Activated CD8-positive, alpha-beta memory T cell treated with anti-CD3 and anti-CD28 coated beads, Interleukin-2, amount 10 ng/mL, durations not matched to agents 7 days and 5 days (primary cell): ENCODE measurements at regions not wholly inside any gene's neighbourhood (a gene's known extent, or its start where the extent isn't known, plus 50 kb on each side); places are given as distances from the start of the nearest gene placed in this dataset.
"Not testable (repeated sequence)": the region's sequence is repeated elsewhere in the genome, so short reads cannot be mapped to it uniquely, and the experiment has no call there.

Experiments
- ATAC-seq: fragments of 150-1000 bp; cut with Tn5 transposase; one replicate; pipeline ENCODE4 v1.10.0; 2021; ENCODE audit warnings: moderate library complexity
- CTCF ChIA-PET: fragments of 350-600 bp; sonication (Branson Sonifier 250); formaldehyde crosslinking; loops from one replicate; lab custom pipeline; 2021; ENCODE audit warnings: antibody characterized with exemption; lab: Charles Lee
- DNase-seq: peaks from one replicate; pipeline ENCODE4 v3.0.0-alpha.2; 2020
- H3K27ac Mint-ChIP-seq: one replicate; pipeline ENCODE4 v1.8.0; 2021; ENCODE audit warnings: mild to moderate bottlenecking, mixed read lengths
- H3K27me3 Mint-ChIP-seq: one replicate; pipeline ENCODE4 v1.8.0; 2021; ENCODE audit warnings: mixed read lengths
- H3K36me3 Mint-ChIP-seq: one replicate; pipeline ENCODE4 v1.8.0; 2021; ENCODE audit warnings: mild to moderate bottlenecking, mixed read lengths
- H3K4me1 Mint-ChIP-seq: one replicate; pipeline ENCODE4 v1.8.0; 2021; ENCODE audit warnings: mixed read lengths
- H3K4me3 Mint-ChIP-seq: one replicate; pipeline ENCODE4 v1.8.0; 2021; ENCODE audit warnings: mild to moderate bottlenecking, moderate library complexity, mixed read lengths
- H3K9me3 Mint-ChIP-seq: one replicate; pipeline ENCODE4 v1.8.0; 2022; ENCODE audit warnings: low read depth, mixed read lengths

DNA sequence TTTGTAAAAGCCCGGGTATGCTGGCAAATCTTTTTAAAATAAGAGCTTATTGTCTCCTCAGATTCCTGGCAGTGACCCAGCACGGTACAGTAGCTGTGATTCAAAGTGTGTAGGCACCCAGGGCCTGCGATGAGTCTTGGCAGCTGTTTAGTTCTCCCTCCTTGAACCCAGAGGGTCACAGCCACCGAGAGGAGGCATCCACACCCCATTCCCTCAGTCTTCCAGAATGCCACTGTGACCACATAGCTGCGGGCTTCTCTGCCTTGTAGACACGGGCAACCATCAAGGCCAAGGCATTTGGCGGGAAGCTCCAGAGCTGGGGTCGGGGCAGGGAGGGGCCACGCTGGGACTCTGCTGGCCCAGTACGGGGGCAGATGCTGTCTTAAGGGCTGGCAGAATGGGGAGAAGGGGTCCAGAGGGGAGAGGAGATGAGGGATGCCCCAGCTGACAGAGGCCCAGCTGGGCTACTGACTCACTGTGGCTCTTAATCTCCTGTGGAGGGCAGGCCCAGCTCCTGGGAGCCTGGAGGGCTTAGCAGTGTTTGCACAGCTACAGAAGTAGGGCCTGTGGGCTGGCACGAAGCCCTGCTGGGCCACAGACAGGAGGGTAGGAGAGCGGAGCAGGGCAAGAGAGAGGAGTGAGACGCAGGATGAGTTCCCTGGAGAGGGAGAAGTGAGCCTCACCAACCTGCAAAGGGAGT, 68.8 kb upstream of the DLG1 start:
- no peak overlapping the region for H3K4me3 Mint-ChIP-seq
- ATAC-seq (no peak), DNase-seq (no peak)
- CTCF ChIA-PET = interaction anchor here (1.1 kb wide), 1 partner anchor 9 kb away, joined by 4 read pairs; no protein-coding TSS in a partner anchor
- H3K36me3 Mint-ChIP-seq = no peaks in the 10 kb centered on the region
- H3K9me3 Mint-ChIP-seq = no peaks in the 10 kb centered on the region
- no peaks in the 10 kb centered on the region for H3K4me1 Mint-ChIP-seq
- peaks cover 34% of the 10 kb centered on the region for H3K27me3 Mint-ChIP-seq
- H3K27ac Mint-ChIP-seq = no peak overlapping the region

- no peaks in the 10 kb centered on the region for H3K4me1 Mint-ChIP-seq
- H3K27me3 Mint-ChIP-seq = peaks cover 26% of the 10 kb centered on the region
- H3K27ac Mint-ChIP-seq = no peak overlapping the region
- no peak overlapping the region for H3K4me3 Mint-ChIP-seq
- no peaks in the 10 kb centered on the region for H3K9me3 Mint-ChIP-seq
- DNase-seq (no peak), ATAC-seq (no peak)
- no peaks in the 10 kb centered on the region for H3K36me3 Mint-ChIP-seq
- CTCF ChIA-PET = interaction anchor here (1.1 kb wide), 1 partner anchor 9 kb away, joined by 4 read pairs; no protein-coding TSS in a partner anchor
These were observed 68.1 kb upstream of the DLG1 start for GRCh38 chr3:197366301-197367044.

DNA sequence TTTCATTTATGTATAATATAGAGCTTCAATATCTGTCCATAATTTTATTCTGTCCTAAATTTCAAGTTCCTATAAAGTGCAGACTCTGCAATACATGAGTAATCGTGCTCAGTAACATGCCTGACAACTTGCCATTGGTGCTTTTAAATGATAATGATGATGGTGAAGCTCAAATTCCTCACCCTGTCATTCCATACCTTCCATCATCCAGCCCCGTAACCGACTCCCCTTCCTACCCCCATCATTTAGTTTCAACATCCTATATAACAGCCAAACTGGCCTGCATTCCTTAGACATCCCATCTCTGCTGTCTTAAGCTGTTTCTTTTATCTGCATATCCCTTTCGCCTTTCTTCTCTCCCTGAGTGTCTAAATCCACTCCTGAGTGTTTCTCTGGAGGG, 67.2 kb upstream of the DLG1 start:
- Mint-ChIP-seq H3K27me3 (peaks cover 28% of the 10 kb centered on the region), H3K4me1 (no peaks in the 10 kb centered on the region), H3K9me3 (peaks cover 5% of the 10 kb centered on the region)

DNA sequence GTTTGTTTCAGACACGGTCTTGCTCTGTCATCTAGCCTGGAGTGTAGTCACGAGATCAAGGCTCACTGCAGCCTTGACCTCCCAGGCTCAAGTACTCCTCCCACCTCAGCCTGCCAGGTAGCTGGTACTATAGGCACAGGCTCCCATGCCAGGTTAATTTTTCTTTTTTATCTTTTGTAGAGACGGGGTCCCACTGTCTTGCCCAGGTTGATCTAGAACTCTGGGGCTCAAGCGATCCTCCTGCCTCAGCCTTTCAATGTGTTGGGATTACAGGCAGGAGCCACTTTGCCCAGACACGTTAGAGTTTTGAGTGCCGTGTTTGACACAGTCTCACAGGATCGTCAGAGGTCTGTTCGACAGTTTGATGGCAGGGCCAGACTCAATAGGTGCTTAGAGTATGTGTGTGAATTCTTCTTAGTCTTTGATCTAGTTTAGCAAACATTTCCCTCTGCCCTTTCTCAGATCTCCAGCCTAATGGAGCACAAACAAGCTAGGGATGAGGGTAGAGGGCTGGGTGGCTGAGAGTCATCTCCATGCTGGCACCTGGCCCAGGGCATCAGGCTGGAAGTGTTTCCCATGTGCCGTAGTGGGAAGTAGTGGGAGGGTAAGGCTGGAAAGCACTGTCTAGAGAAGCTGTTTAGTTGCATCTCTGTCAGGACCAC, 66.1 kb upstream of the DLG1 start:
- DNase-seq (no peak), ATAC-seq (no peak)
- H3K4me1 Mint-ChIP-seq = no peaks in the 10 kb centered on the region
- CTCF ChIA-PET = interaction anchor here (1.0 kb wide), 1 partner anchor 108 kb away, joined by 3 read pairs; no protein-coding TSS in a partner anchor
- H3K36me3 Mint-ChIP-seq = peaks cover 5% of the 10 kb centered on the region
- H3K4me3 Mint-ChIP-seq = no peak overlapping the region
- no peak overlapping the region for H3K27ac Mint-ChIP-seq
- H3K27me3 Mint-ChIP-seq = peaks cover 28% of the 10 kb centered on the region
- H3K9me3 Mint-ChIP-seq = peaks cover 8% of the 10 kb centered on the region

More for the DNA sequence above, 67.2 kb upstream of the DLG1 start:
- Mint-ChIP-seq H3K4me3 (no peak overlapping the region), H3K27ac (no peak overlapping the region), H3K36me3 (peaks cover 2% of the 10 kb centered on the region)
- no peak for ATAC-seq
- no peak for DNase-seq
- CTCF ChIA-PET = interaction anchor here (1.0 kb wide), 1 partner anchor 109 kb away, joined by 3 read pairs; no protein-coding TSS in a partner anchor

- Mint-ChIP-seq H3K4me3 (no peak overlapping the region), H3K9me3 (peaks cover 11% of the 10 kb centered on the region), H3K27me3 (peaks cover 28% of the 10 kb centered on the region), H3K4me1 (no peaks in the 10 kb centered on the region), H3K27ac (no peak overlapping the region), H3K36me3 (peaks cover 6% of the 10 kb centered on the region)
- DNase-seq = no peak
- no peak for ATAC-seq
- CTCF ChIA-PET = no interaction called here
These were observed 65.4 kb upstream of the DLG1 start for GRCh38 chr3:197363553-197364409.

GRCh38 chr3:197362081-197362480, 63.7 kb upstream of the DLG1 start:
- Mint-ChIP-seq H3K9me3 (peaks cover 11% of the 10 kb centered on the region), H3K4me1 (no peaks in the 10 kb centered on the region), H3K27me3 (peaks cover 22% of the 10 kb centered on the region), H3K4me3 (no peak overlapping the region), H3K27ac (no peak overlapping the region), H3K36me3 (peaks cover 6% of the 10 kb centered on the region)
- ATAC-seq (no peak), DNase-seq (no peak)
- CTCF ChIA-PET = no interaction called here

GRCh38 chr3:197360095-197360494, 61.7 kb upstream of the DLG1 start:
- H3K36me3 Mint-ChIP-seq, DNase-seq, H3K4me3 Mint-ChIP-seq, H3K27ac Mint-ChIP-seq, ATAC-seq, CTCF ChIA-PET, H3K4me1 Mint-ChIP-seq: not testable (repeated sequence)
- Mint-ChIP-seq H3K27me3 (peaks cover 24% of the 10 kb centered on the region), H3K9me3 (peaks cover 11% of the 10 kb centered on the region)

DNA sequence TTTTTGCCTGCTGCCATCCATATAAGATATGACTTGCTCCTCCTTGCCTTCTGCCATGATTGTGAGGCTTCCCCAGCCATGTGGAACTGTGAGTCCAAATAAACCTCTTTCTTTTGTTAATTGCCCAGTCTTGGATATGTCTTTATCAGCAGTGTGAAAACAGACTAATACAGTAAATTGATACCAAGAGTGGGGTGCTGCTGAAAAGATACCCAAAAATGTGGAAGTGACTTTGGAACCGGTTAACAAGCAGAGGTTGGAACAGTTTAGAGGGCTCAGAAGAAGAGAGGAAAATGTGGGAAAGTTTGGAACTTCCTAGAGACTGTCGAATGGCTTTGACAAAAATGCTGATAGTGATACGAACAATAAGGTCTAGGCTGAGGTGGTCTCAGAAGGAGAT, 61.1 kb upstream of the DLG1 start:
- H3K27ac Mint-ChIP-seq, CTCF ChIA-PET, ATAC-seq, H3K4me1 Mint-ChIP-seq, DNase-seq, H3K4me3 Mint-ChIP-seq, H3K36me3 Mint-ChIP-seq: not testable (repeated sequence)
- Mint-ChIP-seq H3K9me3 (peaks cover 11% of the 10 kb centered on the region), H3K27me3 (peaks cover 21% of the 10 kb centered on the region)

GRCh38 chr3:197356741-197357140, 58.3 kb upstream of the DLG1 start:
- CTCF ChIA-PET = no interaction called here
- H3K4me3 Mint-ChIP-seq = no peak overlapping the region
- peaks cover 11% of the 10 kb centered on the region for H3K9me3 Mint-ChIP-seq
- no peaks in the 10 kb centered on the region for H3K4me1 Mint-ChIP-seq
- H3K27me3 Mint-ChIP-seq = peaks cover 19% of the 10 kb centered on the region
- DNase-seq (no peak), ATAC-seq (no peak)
- H3K27ac Mint-ChIP-seq = no peak overlapping the region
- peaks cover 6% of the 10 kb centered on the region for H3K36me3 Mint-ChIP-seq

GRCh38 chr3:197356275-197356674, 57.9 kb upstream of the DLG1 start:
- no peak overlapping the region for H3K4me3 Mint-ChIP-seq
- H3K27me3 Mint-ChIP-seq = peaks cover 21% of the 10 kb centered on the region
- H3K27ac Mint-ChIP-seq = no peak overlapping the region
- ATAC-seq (no peak), DNase-seq (no peak)
- CTCF ChIA-PET = no interaction called here
- H3K36me3 Mint-ChIP-seq = peaks cover 5% of the 10 kb centered on the region
- H3K9me3 Mint-ChIP-seq = peaks cover 10% of the 10 kb centered on the region
- H3K4me1 Mint-ChIP-seq = no peaks in the 10 kb centered on the region

DNA sequence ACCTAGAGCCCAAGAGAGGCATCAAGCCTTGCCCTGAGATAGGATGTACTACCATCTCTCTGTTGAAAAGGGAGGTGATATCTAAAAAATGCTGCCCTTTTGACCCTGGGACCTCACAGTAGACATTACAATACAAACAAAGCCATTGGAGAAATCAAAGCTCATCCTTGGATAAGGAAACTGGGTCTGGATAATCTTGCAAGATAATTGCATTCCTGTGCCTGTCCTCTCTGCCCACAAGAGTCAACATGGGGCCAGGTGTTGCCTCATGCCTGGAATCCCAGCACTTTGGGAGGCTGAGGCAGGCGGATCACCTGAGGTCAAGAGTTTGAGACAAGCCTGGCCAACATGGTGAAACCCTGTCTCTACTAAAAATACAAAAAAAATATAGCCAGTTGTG, 57.3 kb upstream of the DLG1 start:
- Mint-ChIP-seq H3K36me3 (peaks cover 3% of the 10 kb centered on the region), H3K27me3 (peaks cover 20% of the 10 kb centered on the region), H3K4me3 (no peak overlapping the region), H3K4me1 (no peaks in the 10 kb centered on the region), H3K9me3 (peaks cover 6% of the 10 kb centered on the region), H3K27ac (no peak overlapping the region)
- DNase-seq (no peak), ATAC-seq (no peak)
- CTCF ChIA-PET = no interaction called here

- no peak for DNase-seq
- CTCF ChIA-PET = no interaction called here
- ATAC-seq = no peak
- Mint-ChIP-seq H3K27me3 (peaks cover 22% of the 10 kb centered on the region), H3K36me3 (peaks cover 1% of the 10 kb centered on the region), H3K27ac (no peak overlapping the region), H3K9me3 (peaks cover 3% of the 10 kb centered on the region), H3K4me1 (no peaks in the 10 kb centered on the region), H3K4me3 (no peak overlapping the region)
These were observed 56.2 kb upstream of the DLG1 start for GRCh38 chr3:197354568-197355001.
